HEK293T (cell line): ENCODE measurements at regions not wholly inside any gene's neighbourhood (a gene's known extent, or its start where the extent isn't known, plus 50 kb on each side); places are given as distances from the start of the nearest gene placed in this dataset.

Source experiments
- ARNT ChIP-seq: fragments of 450-650 bp; IDR thresholded peaks from 2 replicates; pipeline ENCODE4 v1.6.1; 2017; ENCODE audit warnings: mild to moderate bottlenecking
- CTBP1 ChIP-seq: fragments of 450-650 bp; IDR thresholded peaks from 2 replicates; pipeline ENCODE4 v1.6.1; 2016; ENCODE audit warnings: borderline replicate concordance
- ELF4 ChIP-seq: fragments of 450-650 bp; IDR thresholded peaks from 2 replicates; pipeline ENCODE4 v1.6.1; 2017; ENCODE audit warnings: antibody characterized with exemption
- FOXK2 ChIP-seq: fragments of 450-650 bp; IDR thresholded peaks from 2 replicates; pipeline ENCODE4 v1.6.1; 2016; ENCODE audit warnings: mild to moderate bottlenecking
- NFRKB ChIP-seq: fragments of 450-650 bp; IDR thresholded peaks from 2 replicates; pipeline ENCODE4 v1.6.1; 2016; ENCODE audit warnings: mild to moderate bottlenecking, moderate library complexity
- SP1 ChIP-seq: fragments of 450-650 bp; IDR thresholded peaks from 2 replicates; pipeline ENCODE4 v1.6.1; 2017
- SUZ12 ChIP-seq: fragments of 450-650 bp; IDR thresholded peaks from 2 replicates; pipeline ENCODE4 v1.6.1; 2016; ENCODE audit warnings: mild to moderate bottlenecking
- TARDBP ChIP-seq: fragments of 450-650 bp; IDR thresholded peaks from 2 replicates; pipeline ENCODE4 v1.6.1; 2016
- ZNF384 ChIP-seq: fragments of 450-650 bp; IDR thresholded peaks from 2 replicates; pipeline ENCODE4 v1.6.1; 2016
- TF ChIP-seq, protein P1 (sequence below): fragments of 450-650 bp; IDR thresholded peaks from 2 replicates; pipeline ENCODE4 v1.6.1; 2016

DNA sequence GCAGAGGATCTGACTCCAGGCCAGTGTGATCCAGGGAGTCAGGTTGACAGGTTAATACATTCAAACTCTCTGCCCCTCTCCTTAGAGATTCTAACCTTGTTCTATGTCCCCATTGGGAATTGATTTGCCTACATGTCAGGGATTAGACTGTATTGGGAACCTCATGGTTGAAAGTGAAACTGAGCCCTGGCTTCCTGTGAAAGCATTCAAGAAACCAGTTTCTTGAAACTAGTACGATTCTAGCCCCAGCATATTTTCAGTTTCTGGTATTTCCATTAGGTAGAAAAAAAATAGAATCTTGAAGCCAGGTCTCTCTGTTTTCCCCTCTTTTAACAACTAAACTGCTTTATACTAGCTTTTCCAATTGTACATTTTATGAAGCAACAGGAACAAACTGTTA is 140.4 kb upstream of the ABI3BP start:
- TF ChIP-seq NFRKB, result no peak
- TF ChIP-seq, protein P1, sequence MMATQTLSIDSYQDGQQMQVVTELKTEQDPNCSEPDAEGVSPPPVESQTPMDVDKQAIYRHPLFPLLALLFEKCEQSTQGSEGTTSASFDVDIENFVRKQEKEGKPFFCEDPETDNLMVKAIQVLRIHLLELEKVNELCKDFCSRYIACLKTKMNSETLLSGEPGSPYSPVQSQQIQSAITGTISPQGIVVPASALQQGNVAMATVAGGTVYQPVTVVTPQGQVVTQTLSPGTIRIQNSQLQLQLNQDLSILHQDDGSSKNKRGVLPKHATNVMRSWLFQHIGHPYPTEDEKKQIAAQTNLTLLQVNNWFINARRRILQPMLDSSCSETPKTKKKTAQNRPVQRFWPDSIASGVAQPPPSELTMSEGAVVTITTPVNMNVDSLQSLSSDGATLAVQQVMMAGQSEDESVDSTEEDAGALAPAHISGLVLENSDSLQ, result no peak
- TF ChIP-seq ARNT, result no peak
- TF ChIP-seq ELF4, result no peak
- no peak for TF ChIP-seq SP1
- TF ChIP-seq CTBP1, result no peak
- TF ChIP-seq TARDBP, result no peak
- TF ChIP-seq FOXK2, result no peak
- TF ChIP-seq ZNF384, result no peak
- no peak for TF ChIP-seq SUZ12
